IMR-90 (cell line): ENCODE measurements at regions not wholly inside any gene's neighbourhood (a gene's known extent, or its start where the extent isn't known, plus 50 kb on each side); places are given as distances from the start of the nearest gene placed in this dataset.

Experiments
- ATAC-seq: fragments of 200-7000 bp; cut with Tn5 transposase; 2 replicates; pipeline ENCODE4 v1.9.1; 2020; ENCODE audit warnings: low read depth, mild to moderate bottlenecking, moderate library complexity
- BruUV-seq: library from RNA; stranded (reverse); fragments of 400-500 nt; replicated peaks from 2 replicates; lab custom pipeline; 2021; lab: Mats Ljungman, UMichigan
- CTCF ChIA-PET: fragments of 300-600 bp; formaldehyde crosslinking; extraction: SDS; loops from one replicate; lab custom pipeline; 2021; ENCODE audit warnings: antibody characterized with exemption; lab: Yijun Ruan, JAX
- POLR2A ChIA-PET: fragments of 300-600 bp; sonication (Branson Sonifier 250); formaldehyde crosslinking; loops from one replicate; lab custom pipeline; 2022; ENCODE audit warnings: antibody characterized with exemption; ENCODE audit not compliant: unreplicated experiment; lab: Charles Lee
- DNase-seq: peaks from one replicate; pipeline ENCODE4 v3.0.0; 2013
- H2AFZ ChIP-seq: replicated peaks from 2 replicates; pipeline ENCODE3; 2013; ENCODE audit warnings: low read length, mild to moderate bottlenecking; ENCODE audit not compliant: poor library complexity
- H2AK5ac ChIP-seq: 2 replicates; pipeline ENCODE4 v1.6.1; 2013; ENCODE audit warnings: low read depth, low read length, inconsistent platforms
- H2AK9ac ChIP-seq: replicated peaks from 2 replicates; pipeline ENCODE3; 2013; ENCODE audit warnings: mild to moderate bottlenecking, low read depth, low read length, moderate library complexity; ENCODE audit not compliant: poor library complexity
- H2BK120ac ChIP-seq: 2 replicates; pipeline ENCODE4 v1.6.1; 2013; ENCODE audit warnings: low read depth, low read length, inconsistent platforms
- H2BK15ac ChIP-seq: 3 replicates; pipeline ENCODE4 v1.6.1; 2013; ENCODE audit warnings: low read depth, low read length, inconsistent platforms
- H2BK20ac ChIP-seq: 2 replicates; pipeline ENCODE4 v1.6.1; 2013; ENCODE audit warnings: low read depth, mild to moderate bottlenecking, inconsistent platforms, low read length, moderate library complexity
- H2BK5ac ChIP-seq: 2 replicates; pipeline ENCODE4 v1.6.1; 2013; ENCODE audit warnings: mild to moderate bottlenecking, low read depth, low read length, inconsistent platforms; ENCODE audit not compliant: poor library complexity, severe bottlenecking
- H3K14ac ChIP-seq: replicated peaks from 2 replicates; pipeline ENCODE4 v1.6.1; 2013; ENCODE audit warnings: low read depth, low read length, inconsistent platforms
- H3K18ac ChIP-seq: 2 replicates; pipeline ENCODE4 v1.6.1; 2013; ENCODE audit warnings: low read depth, low read length, control low read depth
- H3K23ac ChIP-seq: 2 replicates; pipeline ENCODE4 v1.6.1; 2013; ENCODE audit warnings: low read depth, low read length, inconsistent platforms
- H3K27ac ChIP-seq: 2 replicates; pipeline ENCODE4 v1.5.1; 2013; ENCODE audit warnings: mild to moderate bottlenecking, control low read depth, low read length; ENCODE audit not compliant: insufficient read depth
- H3K27me3 ChIP-seq: 2 replicates; pipeline ENCODE4 v1.6.1; 2013; ENCODE audit warnings: low read length; ENCODE audit not compliant: control insufficient read depth, insufficient read depth
- H3K36me3 ChIP-seq: 2 replicates; pipeline ENCODE4 v1.6.1; 2013; ENCODE audit warnings: low read length, mixed read lengths; ENCODE audit not compliant: control insufficient read depth, insufficient read depth
- H3K4ac ChIP-seq: 2 replicates; pipeline ENCODE4 v1.6.1; 2013; ENCODE audit warnings: low read depth, low read length, inconsistent platforms
- H3K4me1 ChIP-seq: 2 replicates; pipeline ENCODE4 v1.6.1; 2013; ENCODE audit warnings: low read length, mixed read lengths; ENCODE audit not compliant: control insufficient read depth, insufficient read depth
- H3K4me2 ChIP-seq: 2 replicates; pipeline ENCODE4 v1.6.1; 2013; ENCODE audit warnings: low read depth, mild to moderate bottlenecking, control low read depth, low read length, moderate library complexity
- H3K4me3 ChIP-seq: 2 replicates; pipeline ENCODE4 v1.5.1; 2013; ENCODE audit warnings: low read depth, mild to moderate bottlenecking, control low read depth, low read length, moderate library complexity; ENCODE audit not compliant: insufficient read depth
- H3K56ac ChIP-seq: 2 replicates; pipeline ENCODE4 v1.6.1; 2013; ENCODE audit warnings: low read length, inconsistent platforms; ENCODE audit not compliant: insufficient read depth; ENCODE audit errors: extremely low read depth
- H3K79me1 ChIP-seq, 2 experiments: 2 replicates each; pipeline ENCODE4 v1.6.1; 2013; ENCODE audit warnings: low read length in 2 of 2, inconsistent platforms in 1 of 2, low read depth in 1 of 2
- H3K9ac ChIP-seq: 2 replicates; pipeline ENCODE4 v1.6.1; 2013; ENCODE audit warnings: low read depth, low read length, control low read depth
- H3K9me1 ChIP-seq: 2 replicates; pipeline ENCODE4 v1.6.1; 2013; ENCODE audit warnings: low read length, inconsistent platforms; ENCODE audit not compliant: insufficient read depth
- H3K9me3 ChIP-seq: 2 replicates; pipeline ENCODE4 v1.6.1; 2013; ENCODE audit warnings: low read length; ENCODE audit not compliant: control insufficient read depth, insufficient read depth
- H4K20me1 ChIP-seq: 2 replicates; pipeline ENCODE4 v1.6.1; 2013; ENCODE audit warnings: low read length, inconsistent platforms; ENCODE audit not compliant: insufficient read depth
- H4K5ac ChIP-seq: 2 replicates; pipeline ENCODE4 v1.6.1; 2013; ENCODE audit warnings: mild to moderate bottlenecking, low read depth, low read length, control low read depth
- H4K8ac ChIP-seq, 2 experiments: 2 replicates each; pipeline ENCODE4 v1.6.1; 2013; ENCODE audit warnings: low read depth in 2 of 2, low read length in 2 of 2, control low read depth in 1 of 2, inconsistent platforms in 1 of 2
- H4K91ac ChIP-seq: 2 replicates; pipeline ENCODE4 v1.6.1; 2013; ENCODE audit warnings: low read depth, low read length, inconsistent platforms; ENCODE audit not compliant: insufficient read depth
- BHLHE40 ChIP-seq: fragments of 150-350 bp; IDR thresholded peaks from 2 replicates; pipeline ENCODE4 v1.6.1; 2016; ENCODE audit warnings: mild to moderate bottlenecking, low read depth, low read length
- CHD1 ChIP-seq: IDR thresholded peaks from 2 replicates; pipeline ENCODE4 v1.6.1; 2012; ENCODE audit warnings: low read depth, low read length, improper control_type of control experiment
- FOS ChIP-seq: fragments of 150-350 bp; IDR thresholded peaks from 2 replicates; pipeline ENCODE4 v1.6.1; 2016; ENCODE audit warnings: low read depth, low read length
- MAFK ChIP-seq: IDR thresholded peaks from 2 replicates; pipeline ENCODE4 v1.6.1; 2012; ENCODE audit warnings: low read depth, low read length, improper control_type of control experiment
- MAZ ChIP-seq: IDR thresholded peaks from 2 replicates; pipeline ENCODE4 v1.6.1; 2012; ENCODE audit warnings: low read depth, mild to moderate bottlenecking, low read length, improper control_type of control experiment, moderate library complexity, borderline replicate concordance
- MXI1 ChIP-seq: IDR thresholded peaks from 2 replicates; pipeline ENCODE4 v1.6.1; 2012; ENCODE audit warnings: low read depth, mild to moderate bottlenecking, low read length, moderate library complexity, borderline replicate concordance
- NFE2L2 ChIP-seq: fragments of 150-350 bp; IDR thresholded peaks from 2 replicates; pipeline ENCODE4 v1.6.1; 2016; ENCODE audit warnings: low read depth, mild to moderate bottlenecking, low read length
- POLR2A ChIP-seq: IDR thresholded peaks from 2 replicates; pipeline ENCODE4 v1.6.1; 2012; ENCODE audit warnings: mild to moderate bottlenecking, low read depth, low read length
- RAD21 ChIP-seq: IDR thresholded peaks from 2 replicates; pipeline ENCODE4 v1.6.1; 2012; ENCODE audit warnings: low read length, improper control_type of control experiment
- RCOR1 ChIP-seq: IDR thresholded peaks from 2 replicates; pipeline ENCODE4 v1.6.1; 2012; ENCODE audit warnings: mild to moderate bottlenecking, low read length, improper control_type of control experiment; ENCODE audit not compliant: insufficient replicate concordance
- RFX5 ChIP-seq: IDR thresholded peaks from 2 replicates; pipeline ENCODE4 v1.8.0; 2012; ENCODE audit warnings: low read depth, mild to moderate bottlenecking, low read length, moderate library complexity
- SMC3 ChIP-seq: fragments of 150-350 bp; IDR thresholded peaks from 2 replicates; pipeline ENCODE4 v1.6.1; 2016; ENCODE audit warnings: low read depth, mild to moderate bottlenecking, antibody characterized with exemption, low read length, moderate library complexity
- WGBS, 2 experiments: methylation state at CpG; one replicate each; pipeline versions ENCODE4 v1.1.5 to v1.1.7; 2013; ENCODE audit warnings: missing lambda C conversion rate in 2 of 2; ENCODE audit not compliant: insufficient read length in 1 of 2; ENCODE audit errors: extremely low coverage in 2 of 2; 5-methylcytosine and 5-hydroxymethylcytosine counted together
- dilution Hi-C: fragments of 300-500 bp; cut with HindIII; formaldehyde crosslinking; loops from one replicate; pipeline ENCODE4 v1.14.3; 2018; ENCODE audit warnings: low sequenced_read_pairs; ENCODE audit not compliant: unreplicated experiment
- in situ Hi-C: fragments of 300-500 bp; cut with MboI; formaldehyde crosslinking; loops from 3 replicates; pipeline ENCODE4 v1.14.3; 2019; ENCODE audit warnings: low sequenced_read_pairs, inconsistent platforms, mixed read lengths
- intact Hi-C: fragments of 100-400 bp; cut with micrococcal nuclease; formaldehyde crosslinking; loops from 2 replicates; pipeline ENCODE4 v1.10.0; 2022
- TF ChIP-seq, protein P1 (sequence below): fragments of 150-350 bp; IDR thresholded peaks from 2 replicates; pipeline ENCODE4 v1.6.1; 2017; ENCODE audit warnings: mild to moderate bottlenecking, antibody characterized with exemption, low read length, low read depth
- TF ChIP-seq, protein P2 (sequence below): fragments of 150-350 bp; IDR thresholded peaks from 2 replicates; pipeline ENCODE4 v1.6.1; 2016; ENCODE audit warnings: low read depth, mild to moderate bottlenecking, low read length, moderate library complexity, borderline replicate concordance

DNA sequence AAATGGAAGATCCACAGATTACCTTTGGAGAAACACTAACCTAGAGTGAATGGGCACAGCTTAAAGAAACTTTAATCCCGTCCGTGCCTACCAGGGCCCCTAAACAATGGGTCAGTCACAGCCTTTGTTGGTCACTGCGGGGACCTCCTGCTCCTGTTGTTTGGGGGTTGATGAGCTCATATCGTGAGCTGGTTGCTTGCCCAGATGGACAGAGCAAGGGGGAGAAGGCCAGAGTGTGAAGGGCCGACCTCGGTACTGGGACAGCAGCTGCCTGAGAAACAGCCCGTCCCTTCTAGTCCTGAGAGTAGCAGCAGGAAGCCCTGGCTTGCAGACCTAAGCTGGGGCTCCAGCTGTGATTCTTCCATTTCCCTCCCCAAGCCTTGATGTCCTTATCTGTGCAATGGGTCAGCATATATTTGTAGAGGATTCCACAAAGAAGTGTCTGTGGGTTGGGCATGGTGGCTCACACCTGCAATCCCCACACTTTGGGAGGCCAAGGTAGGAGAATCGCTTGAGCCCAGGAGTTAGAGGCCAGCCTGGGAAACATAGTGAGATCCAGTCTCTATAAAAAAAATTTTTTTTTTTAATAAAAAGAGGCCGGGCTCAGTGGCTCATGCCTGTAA, 69.6 kb upstream of the SLC34A2 start:
- Histone ChIP-seq H3K4me3 (no peak overlapping the region), H2AK9ac (no peak overlapping the region), H3K23ac (no peak overlapping the region), H2AK5ac (no peak overlapping the region), H4K20me1 (no peaks in the 10 kb centered on the region), H3K9me1 (no peaks in the 10 kb centered on the region), H4K5ac (no peak overlapping the region), H3K27me3 (no peaks in the 10 kb centered on the region; the same call in 1 of the 2 replicates), H4K8ac (no peak overlapping the region), H3K27ac (no peak overlapping the region), H3K36me3 (no peaks in the 10 kb centered on the region), H2BK20ac (no peak overlapping the region), H3K9me3 (no peaks in the 10 kb centered on the region), H3K56ac (no peak overlapping the region), H3K14ac (no peak overlapping the region), H3K79me1 (no peaks in the 10 kb centered on the region), H4K91ac (no peak overlapping the region), H3K4me2 (no peak overlapping the region), H2BK120ac (no peak overlapping the region), H3K4ac (no peak overlapping the region), H2AFZ (no peak overlapping the region), H2BK15ac (no peak overlapping the region), H3K18ac (no peak overlapping the region), H3K9ac (no peak overlapping the region), H2BK5ac (no peak overlapping the region), H3K4me1 (no peaks in the 10 kb centered on the region)
- BruUV-seq: no TSS peak
- POLR2A ChIA-PET: no interaction called here
- TF ChIP-seq POLR2A: no peak
- TF ChIP-seq RAD21: no peak
- TF ChIP-seq MXI1: no peak
- TF ChIP-seq, protein P1, sequence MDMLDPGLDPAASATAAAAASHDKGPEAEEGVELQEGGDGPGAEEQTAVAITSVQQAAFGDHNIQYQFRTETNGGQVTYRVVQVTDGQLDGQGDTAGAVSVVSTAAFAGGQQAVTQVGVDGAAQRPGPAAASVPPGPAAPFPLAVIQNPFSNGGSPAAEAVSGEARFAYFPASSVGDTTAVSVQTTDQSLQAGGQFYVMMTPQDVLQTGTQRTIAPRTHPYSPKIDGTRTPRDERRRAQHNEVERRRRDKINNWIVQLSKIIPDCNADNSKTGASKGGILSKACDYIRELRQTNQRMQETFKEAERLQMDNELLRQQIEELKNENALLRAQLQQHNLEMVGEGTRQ: no peak
- TF ChIP-seq MAFK: no peak
- TF ChIP-seq, protein P2, sequence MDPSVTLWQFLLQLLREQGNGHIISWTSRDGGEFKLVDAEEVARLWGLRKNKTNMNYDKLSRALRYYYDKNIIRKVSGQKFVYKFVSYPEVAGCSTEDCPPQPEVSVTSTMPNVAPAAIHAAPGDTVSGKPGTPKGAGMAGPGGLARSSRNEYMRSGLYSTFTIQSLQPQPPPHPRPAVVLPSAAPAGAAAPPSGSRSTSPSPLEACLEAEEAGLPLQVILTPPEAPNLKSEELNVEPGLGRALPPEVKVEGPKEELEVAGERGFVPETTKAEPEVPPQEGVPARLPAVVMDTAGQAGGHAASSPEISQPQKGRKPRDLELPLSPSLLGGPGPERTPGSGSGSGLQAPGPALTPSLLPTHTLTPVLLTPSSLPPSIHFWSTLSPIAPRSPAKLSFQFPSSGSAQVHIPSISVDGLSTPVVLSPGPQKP: no peak
- no peak for TF ChIP-seq RFX5
- TF ChIP-seq BHLHE40: no peak
- no peak for TF ChIP-seq MAZ
- TF ChIP-seq SMC3: no peak
- TF ChIP-seq RCOR1: no peak
- no peak for TF ChIP-seq FOS
- TF ChIP-seq CHD1: no peak
- no peak for TF ChIP-seq NFE2L2
- WGBS, 2 experiments: 81% methylated on average over 3 of the region's 9 CpGs; no CpG with 5 or more reads in 1 of the 2 experiments
- no peak for DNase-seq
- CTCF ChIA-PET: no interaction called here
- in situ Hi-C loops: no loop called here
- intact Hi-C loops: no loop called here
- ATAC-seq: no peak
- dilution Hi-C loops: no loop called here
